ENCODE measurements at regions not wholly inside any gene's neighbourhood (a gene's known extent, or its start where the extent isn't known, plus 50 kb on each side); places are given as distances from the start of the nearest gene placed in this dataset.

DNA sequence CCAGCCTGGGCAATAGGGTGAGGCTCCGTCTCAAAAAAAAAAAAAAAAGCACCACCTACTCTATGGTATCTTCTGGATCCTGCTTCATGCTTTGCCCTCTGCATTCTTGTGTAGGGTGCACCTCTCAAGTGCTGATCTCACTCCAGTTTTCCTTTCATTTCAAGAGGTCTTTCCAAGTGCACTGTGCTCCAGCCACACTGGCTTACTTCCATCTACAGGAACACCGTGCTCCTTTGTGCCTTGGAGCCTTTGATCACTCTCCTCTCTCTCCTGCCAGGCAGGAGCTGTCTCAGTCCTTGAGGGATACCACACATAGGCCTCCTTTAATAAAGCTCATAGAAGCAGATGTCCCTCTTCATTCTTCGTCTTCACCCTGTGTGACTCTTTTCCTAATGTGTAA lies 55.4 kb upstream of the GREM2 start:
- no peak for DNase-seq

DNA sequence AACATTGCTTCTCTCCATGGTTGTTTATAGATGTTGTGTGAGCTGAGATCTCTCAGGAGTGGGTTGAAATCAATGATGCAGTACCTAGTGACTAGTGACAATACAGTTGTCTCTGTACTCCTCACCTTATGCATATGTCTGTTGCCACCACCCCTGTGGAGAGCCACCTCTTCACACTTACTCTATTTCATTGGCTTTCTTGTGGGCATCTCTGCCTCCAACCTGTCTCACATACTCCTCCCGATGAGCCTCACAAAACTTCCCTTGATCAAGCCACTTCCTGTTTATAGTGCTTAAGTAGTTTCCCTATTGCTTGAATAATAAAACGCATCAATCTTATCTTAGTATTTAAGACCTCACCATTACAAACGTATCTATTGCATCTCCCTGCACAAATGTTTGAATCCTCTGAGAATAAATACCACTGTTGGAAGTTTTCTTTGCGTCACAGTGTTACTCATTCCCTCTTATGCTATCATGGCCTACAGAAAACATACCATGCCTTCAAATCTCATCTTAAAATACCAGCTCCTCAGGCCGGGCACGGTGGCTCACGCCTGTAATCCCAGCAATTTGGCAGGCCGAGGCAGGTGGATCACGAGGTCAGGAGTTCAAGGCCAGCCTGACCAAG lies 54.7 kb upstream of the GREM2 start:
- DNase-seq = no peak

DNA sequence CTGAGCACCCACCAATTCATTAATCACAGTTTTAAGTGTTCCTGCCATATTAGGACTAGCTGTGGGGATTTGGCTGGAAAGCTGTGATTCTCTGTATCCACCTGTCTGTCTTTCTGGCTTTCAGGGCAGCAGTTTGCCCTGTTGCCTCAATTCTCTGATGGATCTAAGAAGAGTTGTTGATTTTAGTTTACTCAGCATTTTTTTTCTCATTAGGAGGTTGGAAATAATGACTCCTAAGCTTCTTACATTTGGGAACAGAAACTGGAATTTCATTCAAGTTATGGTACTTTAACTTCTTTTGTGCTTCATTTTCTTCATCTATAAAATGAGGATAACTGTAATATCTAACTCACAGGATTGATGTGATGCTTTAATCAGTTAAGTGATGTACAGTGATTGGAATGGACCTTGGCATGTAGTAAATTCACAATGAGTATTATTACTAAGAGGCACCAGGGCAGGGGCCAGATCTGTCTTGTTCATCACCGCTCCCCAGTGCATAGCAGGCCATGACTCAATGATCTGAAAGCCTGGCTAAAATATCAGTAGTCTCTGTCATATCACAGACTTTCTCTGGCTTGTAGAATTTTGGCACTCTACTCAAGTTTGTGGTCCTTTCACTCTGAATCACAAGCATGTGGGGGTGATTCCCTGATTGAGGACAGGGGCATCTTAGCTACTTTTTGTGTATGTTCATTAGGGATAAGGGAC lies 51.4 kb upstream of the GREM2 start:
- DNase-seq = no peak
